GM12873 (cell line): ENCODE measurements at regions not wholly inside any gene's neighbourhood (a gene's known extent, or its start where the extent isn't known, plus 50 kb on each side); places are given as distances from the start of the nearest gene placed in this dataset.

Experiments used
- CTCF ChIP-seq: IDR thresholded peaks from 2 replicates; pipeline ENCODE4 v1.5.1; 2012; ENCODE audit warnings: low read depth, mild to moderate bottlenecking, moderate library complexity, low read length, control low read depth; ENCODE audit not compliant: insufficient read depth; ENCODE audit errors: missing control alignments

DNA sequence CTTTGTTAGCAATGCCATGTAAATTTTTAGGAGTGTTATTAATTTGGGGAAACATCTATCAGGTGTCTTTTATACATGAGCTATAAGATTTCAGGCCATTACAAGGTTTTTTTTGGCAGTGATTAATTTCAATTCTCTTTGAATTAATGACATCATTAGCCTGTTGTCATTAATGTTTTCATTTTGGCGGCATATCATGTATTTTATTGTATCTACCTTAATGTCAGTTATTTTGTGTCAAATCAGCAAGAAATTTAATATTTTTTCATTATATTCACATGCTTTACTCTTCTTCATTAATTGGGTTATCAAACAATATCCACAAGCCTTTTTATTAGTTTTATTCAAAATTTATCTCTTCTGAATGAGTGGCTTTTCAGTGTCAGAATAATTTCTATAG is 153.0 kb upstream of the CAND1 start:
- no peak for TF ChIP-seq CTCF

- no peak for TF ChIP-seq CTCF
Observed at GRCh38 chr12:67122584-67122983, 146.6 kb upstream of the CAND1 start.

- no peak for TF ChIP-seq CTCF
Observed at GRCh38 chr12:67137256-67137655, 131.9 kb upstream of the CAND1 start.

DNA sequence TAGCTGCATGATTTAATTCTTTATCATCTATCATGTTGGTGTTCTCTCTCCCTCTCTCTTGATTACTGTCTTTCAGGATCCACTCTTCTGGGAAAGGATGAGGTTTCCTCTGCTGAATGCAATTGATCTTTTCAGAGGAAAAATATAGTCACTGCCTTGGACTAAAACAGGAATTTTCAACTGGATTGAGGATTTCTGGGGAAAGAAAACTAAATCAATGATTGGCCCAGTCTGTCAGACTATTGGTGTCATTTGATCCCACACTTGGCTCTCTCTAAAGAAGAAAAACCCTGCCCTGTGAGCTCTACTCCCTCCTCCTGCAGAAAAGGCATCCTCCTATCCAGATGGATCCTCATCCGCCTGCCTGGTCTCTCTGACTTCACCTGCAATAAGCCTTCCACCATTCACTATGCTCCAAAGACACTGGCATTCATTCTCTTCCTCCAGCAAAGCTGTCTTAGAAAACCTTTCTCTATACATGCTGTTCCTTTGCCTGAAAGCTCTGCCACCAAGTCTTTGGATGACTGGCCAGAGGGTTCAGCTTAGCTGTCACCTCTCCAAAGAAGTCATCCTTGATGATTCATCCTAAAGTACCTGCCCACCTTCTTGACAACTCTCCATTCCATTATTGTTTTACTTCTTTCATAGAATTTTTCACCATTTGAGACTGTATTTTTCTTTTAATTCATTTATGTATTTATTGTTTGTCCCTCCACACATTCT is 127.7 kb upstream of the CAND1 start:
- no peak for TF ChIP-seq CTCF

GRCh38 chr12:67145692-67146091 is 123.5 kb upstream of the CAND1 start:
- TF ChIP-seq CTCF: no peak

GRCh38 chr12:67147030-67147429 is 122.1 kb upstream of the CAND1 start:
- TF ChIP-seq CTCF: no peak

DNA sequence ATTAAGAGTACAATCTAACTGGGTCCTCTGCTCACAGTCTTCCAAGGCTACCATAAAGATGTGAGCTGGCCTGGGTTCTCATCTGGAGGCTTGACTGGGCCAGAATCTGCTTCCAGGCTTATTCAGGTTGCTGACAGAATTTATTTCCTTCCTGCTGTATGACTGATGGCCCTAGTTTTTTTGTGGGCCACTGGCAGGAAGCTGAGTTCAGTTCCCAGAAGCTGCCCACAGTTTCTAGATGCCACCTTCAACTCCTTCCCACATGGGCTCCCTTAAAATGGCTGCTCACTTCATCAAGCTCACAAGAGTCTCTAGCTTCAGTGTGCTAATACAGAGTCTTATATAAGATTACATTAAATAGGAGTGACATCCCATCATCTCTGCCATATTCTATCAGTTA is 121.7 kb upstream of the CAND1 start:
- no peak for TF ChIP-seq CTCF
